Tibial nerve (tissue), 4 donors: ENCODE measurements at regions not wholly inside any gene's neighbourhood (a gene's known extent, or its start where the extent isn't known, plus 50 kb on each side); places are given as distances from the start of the nearest gene placed in this dataset.

Experiments used
- DNase-seq, 2 donors: peaks; one replicate each; pipeline ENCODE4 v3.0.0-alpha.2; 2019; ENCODE audit warnings: low spot score in 2 of 2
- H3K27ac ChIP-seq, 4 donors: fragments of 200-600 bp; sonication (generic) in 3 of 4; one replicate each; pipeline ENCODE4 v1.5.1; 2017 to 2019; ENCODE audit warnings: mild to moderate bottlenecking in 1 of 4
- H3K27me3 ChIP-seq, 2 donors: fragments of 200-600 bp; sonication (generic) in 1 of 2; one replicate each; pipeline versions ENCODE4 v1.5.1 to v1.6.0; 2017 to 2019
- H3K36me3 ChIP-seq, 3 donors: fragments of 200-600 bp; sonication (generic); one replicate each; pipeline ENCODE4 v1.5.1; 2018 to 2019
- H3K4me1 ChIP-seq, 4 donors: fragments of 200-600 bp; sonication (generic) in 3 of 4; one replicate each; pipeline ENCODE4 v1.5.1; 2017 to 2019
- H3K4me3 ChIP-seq, 4 donors: fragments of 200-600 bp; sonication (generic) in 3 of 4; one replicate each; pipeline ENCODE4 v1.5.1; 2017 to 2019; ENCODE audit warnings: mild to moderate bottlenecking in 1 of 4, moderate library complexity in 1 of 4
- H3K9me3 ChIP-seq, 4 donors: fragments of 200-600 bp; sonication (generic) in 3 of 4; one replicate each; pipeline ENCODE4 v1.5.1; 2017 to 2019
- CTCF ChIP-seq, 5 experiments: fragments of 200-600 bp in 3 of 5; fragments of 450-650 bp in 2 of 5; sonication (generic) in 3 of 5; IDR thresholded peaks; one replicate each; pipeline ENCODE4 v1.5.1; 2016 to 2019; ENCODE audit warnings: antibody characterized with exemption in 5 of 5, mild to moderate bottlenecking in 3 of 5, moderate library complexity in 2 of 5
- EP300 ChIP-seq, 2 donors: sonication (generic); formaldehyde crosslinking; IDR thresholded peaks; one replicate each; pipeline ENCODE4 v1.6.1; 2017; ENCODE audit warnings: antibody characterized with exemption in 2 of 2, mild to moderate bottlenecking in 1 of 2
- POLR2A ChIP-seq, 2 donors: fragments of 450-650 bp; IDR thresholded peaks; one replicate each; pipeline ENCODE4 v1.6.1; 2017; ENCODE audit warnings: antibody characterized with exemption in 2 of 2, mild to moderate bottlenecking in 2 of 2, moderate library complexity in 2 of 2
- WGBS, 2 donors: methylation state at CpG; one replicate each; pipeline ENCODE4 v1.1.5; 2018; 5-methylcytosine and 5-hydroxymethylcytosine counted together

GRCh38 chr6:19100752-19101151, 713.6 kb downstream of the RNF144B start:
- Histone ChIP-seq H3K27me3 (no peaks in the 10 kb centered on the region), H3K4me3 (no peak overlapping the region), H3K36me3 (no peaks in the 10 kb centered on the region), H3K27ac (no peak overlapping the region), H3K4me1 (no peaks in the 10 kb centered on the region), H3K9me3 (peaks cover 0 to 15% (median 0%) of the 10 kb centered on the region in 4 donors)
- WGBS, 2 donors: 86 to 87% methylated on average over 4 of the region's 4 CpGs
- no peak for TF ChIP-seq EP300 (IDR thresholded peaks at IDR 0.05)
- TF ChIP-seq CTCF (IDR thresholded peaks at IDR 0.05): no peak
- no peak for TF ChIP-seq POLR2A (IDR thresholded peaks at IDR 0.05)
- DNase-seq: no peak

GRCh38 chr6:19102936-19103335, 715.8 kb downstream of the RNF144B start:
- H3K27ac ChIP-seq: no peak overlapping the region
- no peak overlapping the region for H3K4me3 ChIP-seq
- H3K27me3 ChIP-seq: no peaks in the 10 kb centered on the region
- DNase-seq: no peak
- 90 to 98% methylated on average over 3 of the region's 3 CpGs for WGBS, 2 donors
- no peak for TF ChIP-seq POLR2A (IDR thresholded peaks at IDR 0.05)
- no peak for TF ChIP-seq CTCF (IDR thresholded peaks at IDR 0.05)
- no peak for TF ChIP-seq EP300 (IDR thresholded peaks at IDR 0.05)
- H3K36me3 ChIP-seq: no peaks in the 10 kb centered on the region
- H3K4me1 ChIP-seq: no peaks in the 10 kb centered on the region
- H3K9me3 ChIP-seq: peaks cover 0 to 33% (median 0%) of the 10 kb centered on the region in 4 donors

- Histone ChIP-seq H3K36me3 (no peaks in the 10 kb centered on the region), H3K9me3 (peaks cover 0 to 40% (median 0%) of the 10 kb centered on the region in 4 donors), H3K4me1 (no peaks in the 10 kb centered on the region), H3K27ac (no peak overlapping the region), H3K27me3 (no peaks in the 10 kb centered on the region), H3K4me3 (no peak overlapping the region)
- no peak for DNase-seq
- TF ChIP-seq EP300 (IDR thresholded peaks at IDR 0.05) (no peak), CTCF (IDR thresholded peaks at IDR 0.05) (no peak), POLR2A (IDR thresholded peaks at IDR 0.05) (no peak)
- WGBS, 2 donors: 88 to 91% methylated on average over 1 of the region's 1 CpG
These were observed 720.3 kb downstream of the RNF144B start for GRCh38 chr6:19107468-19107867.

- Histone ChIP-seq H3K27ac (no peak overlapping the region), H3K36me3 (no peaks in the 10 kb centered on the region), H3K9me3 (peaks cover 0 to 15% (median 2%) of the 10 kb centered on the region in 4 donors), H3K4me3 (no peak overlapping the region), H3K4me1 (no peaks in the 10 kb centered on the region), H3K27me3 (no peaks in the 10 kb centered on the region)
- TF ChIP-seq POLR2A (IDR thresholded peaks at IDR 0.05): no peak
- TF ChIP-seq EP300 (IDR thresholded peaks at IDR 0.05): no peak
- no peak for DNase-seq
These were observed 715.6 kb upstream of the ID4 start for GRCh38 chr6:19121521-19121920.

GRCh38 chr6:19127081-19127480, 710.1 kb upstream of the ID4 start:
- 47 to 61% methylated on average over 3 of the region's 3 CpGs for WGBS, 2 donors
- Histone ChIP-seq H3K36me3 (no peaks in the 10 kb centered on the region), H3K9me3 (no peaks in the 10 kb centered on the region), H3K4me1 (no peaks in the 10 kb centered on the region), H3K4me3 (no peak overlapping the region), H3K27me3 (no peaks in the 10 kb centered on the region), H3K27ac (no peak overlapping the region)
- no peak for DNase-seq
- TF ChIP-seq EP300 (IDR thresholded peaks at IDR 0.05): no peak
- TF ChIP-seq CTCF (IDR thresholded peaks at IDR 0.05): no peak
- TF ChIP-seq POLR2A (IDR thresholded peaks at IDR 0.05): no peak

- no peak for DNase-seq
- TF ChIP-seq POLR2A (IDR thresholded peaks at IDR 0.05) (no peak), CTCF (IDR thresholded peaks at IDR 0.05) (no peak), EP300 (IDR thresholded peaks at IDR 0.05) (no peak)
- no peak overlapping the region for H3K27ac ChIP-seq
- H3K9me3 ChIP-seq: no peaks in the 10 kb centered on the region
- WGBS, 2 donors: 82 to 85% methylated on average over 8 of the region's 8 CpGs
- H3K4me1 ChIP-seq: no peaks in the 10 kb centered on the region
- H3K27me3 ChIP-seq: no peaks in the 10 kb centered on the region
- no peaks in the 10 kb centered on the region for H3K36me3 ChIP-seq
- H3K4me3 ChIP-seq: no peak overlapping the region
These were observed 708.5 kb upstream of the ID4 start for GRCh38 chr6:19128701-19129100.
